ENCODE measurements at regions not wholly inside any gene's neighbourhood (a gene's known extent, or its start where the extent isn't known, plus 50 kb on each side); places are given as distances from the start of the nearest gene placed in this dataset.

GRCh38 chr6:84528201-84528600, 236.2 kb downstream of the TBX18 start:
- in situ Hi-C loops (cut with HindIII; ENCODE audit: low sequenced_read_pairs) = no loop called here
- no peak for TF ChIP-seq CTCF (IDR thresholded peaks at IDR 0.05; ENCODE audit: low read depth, low read length)
- no peak for DNase-seq (ENCODE audit: low read depth, low spot score)
- H3K4me3 ChIP-seq (ENCODE audit: low read depth, low read length) = no peak overlapping the region

GRCh38 chr6:84526631-84527030, 237.8 kb downstream of the TBX18 start:
- in situ Hi-C loops (cut with HindIII; ENCODE audit: low sequenced_read_pairs) = no loop called here
- no peak for DNase-seq (ENCODE audit: low read depth, low spot score)
- no peak overlapping the region for H3K4me3 ChIP-seq (ENCODE audit: low read depth, low read length)
- TF ChIP-seq CTCF (IDR thresholded peaks at IDR 0.05; ENCODE audit: low read depth, low read length) = no peak

- no peak for DNase-seq (ENCODE audit: low read depth, low spot score)
- H3K4me3 ChIP-seq (ENCODE audit: low read depth, low read length) = no peak overlapping the region
- in situ Hi-C loops (cut with HindIII; ENCODE audit: low sequenced_read_pairs) = no loop called here
- no peak for TF ChIP-seq CTCF (IDR thresholded peaks at IDR 0.05; ENCODE audit: low read depth, low read length)
These were observed 238.5 kb downstream of the TBX18 start for GRCh38 chr6:84525907-84526306.

GRCh38 chr6:84524636-84525035, 239.8 kb downstream of the TBX18 start:
- TF ChIP-seq CTCF (IDR thresholded peaks at IDR 0.05; ENCODE audit: low read depth, low read length) = no peak
- no peak overlapping the region for H3K4me3 ChIP-seq (ENCODE audit: low read depth, low read length)
- in situ Hi-C loops (cut with HindIII; ENCODE audit: low sequenced_read_pairs) = no loop called here
- no peak for DNase-seq (ENCODE audit: low read depth, low spot score)

GRCh38 chr6:84522135-84522549, 242.3 kb downstream of the TBX18 start:
- in situ Hi-C loops (cut with HindIII; ENCODE audit: low sequenced_read_pairs) = no loop called here
- no peak for TF ChIP-seq CTCF (IDR thresholded peaks at IDR 0.05; ENCODE audit: low read depth, low read length)
- peak; percentile 92 for DNase-seq (ENCODE audit: low read depth, low spot score)
- no peak overlapping the region for H3K4me3 ChIP-seq (ENCODE audit: low read depth, low read length)

GRCh38 chr6:84521511-84521910, 242.9 kb downstream of the TBX18 start:
- DNase-seq (ENCODE audit: low read depth, low spot score) = no peak
- no peak overlapping the region for H3K4me3 ChIP-seq (ENCODE audit: low read depth, low read length)
- in situ Hi-C loops (cut with HindIII; ENCODE audit: low sequenced_read_pairs) = no loop called here
- no peak for TF ChIP-seq CTCF (IDR thresholded peaks at IDR 0.05; ENCODE audit: low read depth, low read length)

All from astrocyte of the spinal cord (primary cell).